Neuronal stem cell (in vitro differentiated cells): ENCODE measurements at regions not wholly inside any gene's neighbourhood (a gene's known extent, or its start where the extent isn't known, plus 50 kb on each side); places are given as distances from the start of the nearest gene placed in this dataset.

ENCODE experiments used
- DNase-seq: peaks from one replicate; pipeline ENCODE4 v3.0.0-alpha.2; 2013; ENCODE audit warnings: low spot score
- H2AFZ ChIP-seq: one replicate; pipeline ENCODE4 v1.6.1; 2013; ENCODE audit warnings: mild to moderate bottlenecking, low read length, inconsistent platforms
- H2AK5ac ChIP-seq: 2 replicates; pipeline ENCODE4 v1.6.1; 2013; ENCODE audit warnings: low read depth, mild to moderate bottlenecking, inconsistent platforms, low read length, moderate library complexity, mixed read lengths
- H2BK120ac ChIP-seq: 2 replicates; pipeline ENCODE4 v1.6.1; 2013; ENCODE audit warnings: low read depth, mild to moderate bottlenecking, inconsistent platforms, low read length, moderate library complexity, mixed read lengths
- H2BK12ac ChIP-seq: one replicate; pipeline ENCODE4 v1.6.1; 2013; ENCODE audit warnings: low read length, inconsistent platforms
- H2BK15ac ChIP-seq: 2 replicates; pipeline ENCODE4 v1.6.1; 2013; ENCODE audit warnings: mild to moderate bottlenecking, low read length, inconsistent platforms, mixed read lengths
- H2BK5ac ChIP-seq: one replicate; pipeline ENCODE4 v1.6.1; 2013; ENCODE audit warnings: inconsistent platforms, mild to moderate bottlenecking, low read length, moderate library complexity
- H3K14ac ChIP-seq: one replicate; pipeline ENCODE4 v1.6.1; 2013; ENCODE audit warnings: low read length, inconsistent platforms
- H3K18ac ChIP-seq: 2 replicates; pipeline ENCODE4 v1.6.1; 2013; ENCODE audit warnings: low read length, inconsistent platforms
- H3K23ac ChIP-seq: 2 replicates; pipeline ENCODE4 v1.6.1; 2013; ENCODE audit warnings: low read depth, mild to moderate bottlenecking, mixed read lengths, low read length, inconsistent platforms; ENCODE audit not compliant: poor library complexity
- H3K27ac ChIP-seq: replicated peaks from 3 replicates; pipeline ENCODE4 v1.5.1; 2013; ENCODE audit warnings: low read length, inconsistent platforms
- H3K27me3 ChIP-seq, 3 experiments: 2 replicates each; pipeline ENCODE4 v1.6.1; 2013; ENCODE audit warnings: low read length in 3 of 3, mild to moderate bottlenecking in 2 of 3, inconsistent platforms in 1 of 3, low read depth in 1 of 3, mixed read lengths in 1 of 3, moderate library complexity in 1 of 3; ENCODE audit not compliant: control insufficient read depth in 3 of 3, insufficient read depth in 3 of 3
- H3K36me3 ChIP-seq, 2 donors: replicated peaks in 1 of 2; 2 replicates each; pipeline ENCODE4 v1.6.1; 2013; ENCODE audit warnings: low read length in 2 of 2; ENCODE audit not compliant: control insufficient read depth in 2 of 2, insufficient read depth in 2 of 2
- H3K4ac ChIP-seq: 2 replicates; pipeline ENCODE4 v1.6.1; 2013; ENCODE audit warnings: inconsistent platforms, mild to moderate bottlenecking, low read length, moderate library complexity
- H3K4me1 ChIP-seq, 2 donors: 1 replicate in 1 of 2; 2 replicates in 1 of 2; pipeline ENCODE4 v1.6.1; 2013; ENCODE audit warnings: low read length in 2 of 2, low read depth in 1 of 2; ENCODE audit not compliant: control insufficient read depth in 2 of 2, insufficient read depth in 1 of 2
- H3K4me2 ChIP-seq: one replicate; pipeline ENCODE4 v1.6.1; 2013; ENCODE audit warnings: mild to moderate bottlenecking, low read length, inconsistent platforms; ENCODE audit not compliant: insufficient read depth, poor library complexity, severe bottlenecking
- H3K4me3 ChIP-seq, 2 donors: 2 replicates each; pipeline ENCODE4 v1.5.1; 2013; ENCODE audit warnings: low read length in 2 of 2, mild to moderate bottlenecking in 2 of 2, inconsistent platforms in 1 of 2, moderate library complexity in 1 of 2
- H3K79me1 ChIP-seq: one replicate; pipeline ENCODE4 v1.6.1; 2013; ENCODE audit warnings: low read depth, mild to moderate bottlenecking, inconsistent platforms, low read length, moderate library complexity
- H3K9ac ChIP-seq: one replicate; pipeline ENCODE4 v1.6.1; 2013; ENCODE audit warnings: mild to moderate bottlenecking, low read depth, low read length, inconsistent platforms; ENCODE audit not compliant: poor library complexity
- H3K9me3 ChIP-seq, 2 donors: replicated peaks in 1 of 2; 2 replicates each; pipeline versions ENCODE3 to v1.6.1; 2013; ENCODE audit warnings: low read length in 2 of 2, mild to moderate bottlenecking in 2 of 2, inconsistent platforms in 1 of 2, low read depth in 1 of 2, mixed read lengths in 1 of 2, moderate library complexity in 1 of 2; ENCODE audit not compliant: control insufficient read depth in 2 of 2, insufficient read depth in 1 of 2
- H4K8ac ChIP-seq: one replicate; pipeline ENCODE4 v1.6.1; 2013; ENCODE audit warnings: low read depth, mild to moderate bottlenecking, inconsistent platforms, low read length, moderate library complexity
- H4K91ac ChIP-seq: one replicate; pipeline ENCODE4 v1.6.1; 2013; ENCODE audit warnings: low read length, low read depth, mild to moderate bottlenecking, inconsistent platforms; ENCODE audit not compliant: poor library complexity
- WGBS, 2 donors: extraction: QIAGEN DNeasy Blood & Tissue Kit; methylation state at CpG; one replicate each; pipeline ENCODE4 v1.1.7; 2013; ENCODE audit warnings: missing lambda C conversion rate in 2 of 2, mixed read lengths in 1 of 2; ENCODE audit not compliant: insufficient read length in 2 of 2, insufficient replicate concordance in 1 of 2; ENCODE audit errors: extremely low coverage in 2 of 2; 5-methylcytosine and 5-hydroxymethylcytosine counted together

DNA sequence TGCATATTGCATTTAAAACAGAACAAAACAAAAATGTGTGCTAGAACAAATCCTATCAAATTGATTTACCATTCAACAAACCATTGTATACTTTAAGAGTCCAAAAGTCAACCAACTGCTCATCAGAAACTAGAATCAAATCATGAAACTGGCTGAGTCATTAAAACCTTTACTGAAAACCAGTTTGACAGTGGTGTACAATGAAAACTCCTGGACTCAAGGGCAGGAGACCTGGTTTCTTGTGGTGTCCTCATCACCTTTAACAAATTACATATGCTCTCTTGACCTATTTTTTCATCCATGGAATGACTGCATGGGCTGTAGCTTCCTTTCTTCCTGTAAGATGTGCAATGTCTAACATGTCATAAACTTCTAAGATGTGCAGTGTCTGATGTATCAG, 315.3 kb upstream of the SLC30A5 start:
- Histone ChIP-seq H3K9ac (no peak overlapping the region), H3K27ac (no peak overlapping the region), H4K91ac (no peak overlapping the region), H3K79me1 (no peaks in the 10 kb centered on the region), H3K4me1 (no peaks in the 10 kb centered on the region), H3K36me3 (no peaks in the 10 kb centered on the region), H3K4me2 (no peak overlapping the region), H3K23ac (no peak overlapping the region), H3K4me3 (no peak overlapping the region), H2AFZ (no peak overlapping the region), H2AK5ac (no peak overlapping the region), H3K9me3 (no peaks in the 10 kb centered on the region), H3K14ac (no peak overlapping the region), H2BK12ac (no peak overlapping the region), H3K4ac (no peak overlapping the region), H4K8ac (no peak overlapping the region), H3K27me3 (no peaks in the 10 kb centered on the region), H2BK5ac (no peak overlapping the region), H3K18ac (no peak overlapping the region), H2BK15ac (no peak overlapping the region), H2BK120ac (no peak overlapping the region)
- DNase-seq, result no peak

DNA sequence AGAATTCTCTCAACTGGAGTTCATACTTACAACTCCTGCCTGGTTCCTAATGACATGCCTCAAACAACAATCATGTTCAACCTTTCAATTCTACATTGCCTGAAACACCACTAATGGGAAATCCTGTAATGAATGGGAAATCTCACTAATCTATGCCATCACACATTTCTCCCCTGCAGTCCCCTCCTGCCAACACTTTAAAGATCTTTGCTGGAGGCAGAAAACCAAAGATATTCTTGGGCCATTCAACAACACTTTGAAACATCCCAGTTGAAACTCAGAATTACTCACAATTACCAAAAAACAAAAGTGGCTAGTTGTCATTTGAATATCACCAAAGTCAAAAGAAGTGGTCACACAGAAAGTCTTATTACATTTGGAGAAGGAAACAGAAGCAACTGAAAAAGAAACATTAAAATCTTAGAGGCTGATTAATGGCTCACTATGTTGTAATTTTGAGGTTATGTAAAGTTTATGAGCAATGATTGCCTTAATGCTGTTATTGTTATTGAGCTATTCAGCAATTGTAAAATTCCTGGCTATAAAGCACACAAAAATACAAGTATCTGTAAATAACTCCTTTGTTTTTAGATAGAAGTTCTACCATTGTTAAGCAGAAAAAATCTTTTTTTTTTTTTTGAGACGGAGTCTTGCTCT, 313.4 kb upstream of the SLC30A5 start:
- WGBS, 2 donors, result no CpG with 5 or more reads among the region's 1 CpG
- H3K79me1 ChIP-seq, result no peaks in the 10 kb centered on the region
- H3K27me3 ChIP-seq, result no peaks in the 10 kb centered on the region
- H3K18ac ChIP-seq, result no peak overlapping the region
- no peak overlapping the region for H2AK5ac ChIP-seq
- no peak overlapping the region for H3K4ac ChIP-seq
- H2BK12ac ChIP-seq, result no peak overlapping the region
- no peak overlapping the region for H2AFZ ChIP-seq
- no peak overlapping the region for H3K4me2 ChIP-seq
- no peak overlapping the region for H3K23ac ChIP-seq
- H4K8ac ChIP-seq, result no peak overlapping the region
- H2BK120ac ChIP-seq, result no peak overlapping the region
- no peak overlapping the region for H3K9ac ChIP-seq
- no peak overlapping the region for H4K91ac ChIP-seq
- H3K14ac ChIP-seq, result no peak overlapping the region
- no peaks in the 10 kb centered on the region for H3K36me3 ChIP-seq
- no peaks in the 10 kb centered on the region for H3K4me1 ChIP-seq
- H3K4me3 ChIP-seq, result no peak overlapping the region
- H3K9me3 ChIP-seq, result no peaks in the 10 kb centered on the region
- no peak for DNase-seq
- no peak overlapping the region for H2BK5ac ChIP-seq
- no peak overlapping the region for H3K27ac ChIP-seq
- no peak overlapping the region for H2BK15ac ChIP-seq

DNA sequence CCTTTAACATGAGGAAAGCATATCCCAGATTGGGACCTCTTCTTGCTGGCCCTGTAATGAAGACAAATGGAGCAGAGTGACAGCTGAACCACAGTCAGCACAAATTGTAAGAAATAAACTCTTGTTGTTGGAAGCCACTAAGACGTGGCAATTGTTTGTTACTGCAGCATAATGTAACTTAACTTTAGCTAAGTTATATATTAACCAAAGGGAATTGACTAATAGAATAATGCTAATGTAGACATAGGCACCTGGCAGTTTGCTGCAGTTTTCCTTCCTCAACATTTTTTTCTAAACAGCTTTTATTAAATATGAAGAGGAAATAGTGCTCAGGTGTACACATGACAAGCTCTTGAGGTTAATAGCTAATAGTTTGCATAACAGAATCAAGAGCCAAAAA, 300.7 kb upstream of the SLC30A5 start:
- Histone ChIP-seq H3K27me3 (no peaks in the 10 kb centered on the region), H2AK5ac (no peak overlapping the region), H3K79me1 (no peaks in the 10 kb centered on the region), H2BK5ac (no peak overlapping the region), H3K4ac (no peak overlapping the region), H3K27ac (no peak overlapping the region), H3K4me2 (no peak overlapping the region), H3K18ac (no peak overlapping the region), H3K9ac (no peak overlapping the region), H2BK120ac (no peak overlapping the region), H3K4me1 (no peaks in the 10 kb centered on the region), H3K36me3 (no peaks in the 10 kb centered on the region), H3K14ac (no peak overlapping the region), H2AFZ (no peak overlapping the region), H3K23ac (no peak overlapping the region), H3K9me3 (peaks cover 0 to 2% of the 10 kb centered on the region in 2 donors), H4K91ac (no peak overlapping the region), H4K8ac (no peak overlapping the region), H2BK12ac (no peak overlapping the region), H3K4me3 (no peak overlapping the region), H2BK15ac (no peak overlapping the region)
- no CpG with 5 or more reads among the region's 1 CpG for WGBS, 2 donors
- DNase-seq, result no peak

DNA sequence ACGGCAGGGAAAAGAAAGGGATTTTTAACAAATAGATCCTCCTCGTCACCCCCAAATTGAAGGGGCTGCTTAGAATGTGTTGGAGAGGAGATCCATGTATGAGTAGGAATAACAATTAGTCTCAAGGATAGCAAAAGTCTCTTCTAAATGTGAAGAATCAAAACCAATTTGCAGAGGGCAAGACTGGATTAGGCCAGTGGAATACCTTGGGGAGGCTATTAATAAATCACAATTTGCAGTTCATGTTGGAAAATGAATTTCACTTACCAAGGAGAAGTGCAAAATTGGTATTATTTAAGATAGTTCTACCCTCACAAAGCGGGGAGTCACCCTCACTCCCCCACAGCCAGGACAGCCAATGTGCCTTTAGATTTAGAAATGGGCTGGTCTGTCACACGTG, 299.8 kb upstream of the SLC30A5 start:
- WGBS, 2 donors, result no CpG with 5 or more reads among the region's 4 CpGs

More for the DNA sequence above, 299.8 kb upstream of the SLC30A5 start:
- Histone ChIP-seq H2BK5ac (no peak overlapping the region), H2BK120ac (no peak overlapping the region), H3K4me1 (no peaks in the 10 kb centered on the region), H3K36me3 (no peaks in the 10 kb centered on the region), H2BK12ac (no peak overlapping the region), H3K27ac (no peak overlapping the region), H3K23ac (no peak overlapping the region), H2AK5ac (no peak overlapping the region), H3K18ac (no peak overlapping the region), H2AFZ (no peak overlapping the region), H4K91ac (no peak overlapping the region), H3K4ac (no peak overlapping the region), H4K8ac (no peak overlapping the region), H3K14ac (no peak overlapping the region), H3K27me3 (no peaks in the 10 kb centered on the region), H3K9me3 (peaks cover 0 to 2% of the 10 kb centered on the region in 2 donors), H2BK15ac (no peak overlapping the region), H3K4me3 (no peak overlapping the region), H3K9ac (no peak overlapping the region), H3K4me2 (no peak overlapping the region), H3K79me1 (no peaks in the 10 kb centered on the region)
- no peak for DNase-seq
